ENCODE measurements at regions not wholly inside any gene's neighbourhood (a gene's known extent, or its start where the extent isn't known, plus 50 kb on each side); places are given as distances from the start of the nearest gene placed in this dataset.

DNA sequence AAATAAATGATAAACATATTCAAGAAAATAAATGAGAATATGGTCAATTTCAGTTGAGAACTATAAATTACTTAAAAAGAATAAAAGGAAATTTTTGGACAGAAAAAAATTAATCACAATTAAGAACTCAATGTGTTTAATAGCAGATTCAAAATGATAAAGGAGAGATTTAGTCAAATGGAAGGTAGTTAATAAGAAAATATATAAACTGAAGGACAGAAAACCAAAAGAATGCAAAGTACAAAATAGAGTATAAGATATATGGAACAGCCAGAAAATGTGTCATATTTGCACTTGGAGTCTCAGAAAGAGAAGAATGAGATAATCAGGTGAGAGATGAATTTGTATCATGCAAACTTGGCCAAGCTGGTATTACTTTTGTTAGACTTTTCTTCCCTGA, 201.8 kb upstream of the ARID1B start:
- TF ChIP-seq, protein P1, sequence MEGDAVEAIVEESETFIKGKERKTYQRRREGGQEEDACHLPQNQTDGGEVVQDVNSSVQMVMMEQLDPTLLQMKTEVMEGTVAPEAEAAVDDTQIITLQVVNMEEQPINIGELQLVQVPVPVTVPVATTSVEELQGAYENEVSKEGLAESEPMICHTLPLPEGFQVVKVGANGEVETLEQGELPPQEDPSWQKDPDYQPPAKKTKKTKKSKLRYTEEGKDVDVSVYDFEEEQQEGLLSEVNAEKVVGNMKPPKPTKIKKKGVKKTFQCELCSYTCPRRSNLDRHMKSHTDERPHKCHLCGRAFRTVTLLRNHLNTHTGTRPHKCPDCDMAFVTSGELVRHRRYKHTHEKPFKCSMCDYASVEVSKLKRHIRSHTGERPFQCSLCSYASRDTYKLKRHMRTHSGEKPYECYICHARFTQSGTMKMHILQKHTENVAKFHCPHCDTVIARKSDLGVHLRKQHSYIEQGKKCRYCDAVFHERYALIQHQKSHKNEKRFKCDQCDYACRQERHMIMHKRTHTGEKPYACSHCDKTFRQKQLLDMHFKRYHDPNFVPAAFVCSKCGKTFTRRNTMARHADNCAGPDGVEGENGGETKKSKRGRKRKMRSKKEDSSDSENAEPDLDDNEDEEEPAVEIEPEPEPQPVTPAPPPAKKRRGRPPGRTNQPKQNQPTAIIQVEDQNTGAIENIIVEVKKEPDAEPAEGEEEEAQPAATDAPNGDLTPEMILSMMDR (IDR thresholded peaks at IDR 0.05), result no peak
- no peak for TF ChIP-seq POLR2A (IDR thresholded peaks at IDR 0.05)
- Histone ChIP-seq H3K27me3 (no peaks in the 10 kb centered on the region), H3K4me3 (no peak overlapping the region), H3K4me1 (replicated peaks in 1 of 2) (no peaks in the 10 kb centered on the region), H3K9me3 (replicated peaks in 1 of 3) (no peaks in the 10 kb centered on the region), H3K36me3 (replicated peaks in 1 of 2) (no peaks in the 10 kb centered on the region), H3K27ac (no peak overlapping the region)
- DNase-seq, result no peak
- intact Hi-C loops (cut with DNase I), result no loop called here

DNA sequence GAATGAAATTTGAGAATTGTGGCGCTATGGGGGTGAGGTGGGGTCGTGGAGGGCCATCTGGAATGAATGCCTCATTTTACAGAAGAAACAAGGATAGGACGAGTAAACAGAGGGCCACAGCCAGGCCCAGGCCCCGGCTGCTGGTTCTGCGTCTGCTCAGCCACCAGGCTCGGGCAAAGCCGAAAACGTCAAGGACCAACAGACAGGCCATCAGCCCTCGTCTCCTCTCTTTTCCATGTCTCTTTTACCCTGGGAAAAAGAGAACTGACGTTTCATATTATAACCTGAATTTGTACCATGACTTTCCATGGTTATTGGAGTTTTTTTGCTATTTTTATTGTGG, 212.4 kb upstream of the ARID1B start:
- WGBS, 4 donors, result 67 to 73% (median 71%) methylated on average over 10 of the region's 10 CpGs
- Histone ChIP-seq H3K4me3 (no peak overlapping the region), H3K27me3 (no peaks in the 10 kb centered on the region), H3K36me3 (replicated peaks in 1 of 2) (no peaks in the 10 kb centered on the region), H3K27ac (no peak overlapping the region), H3K9me3 (replicated peaks in 1 of 3) (no peaks in the 10 kb centered on the region), H3K4me1 (replicated peaks in 1 of 2) (no peaks in the 10 kb centered on the region)
- no peak for TF ChIP-seq POLR2A (IDR thresholded peaks at IDR 0.05)
- TF ChIP-seq, protein P1 (IDR thresholded peaks at IDR 0.05), result no peak
- intact Hi-C loops (cut with DNase I), result loop anchor here (2.0 to 10.0 kb wide), 4 partner anchors 120 to 618 kb away; partner anchors contain the start of gene ARID1B (in 2 of the 2)
- DNase-seq, result no peak

DNA sequence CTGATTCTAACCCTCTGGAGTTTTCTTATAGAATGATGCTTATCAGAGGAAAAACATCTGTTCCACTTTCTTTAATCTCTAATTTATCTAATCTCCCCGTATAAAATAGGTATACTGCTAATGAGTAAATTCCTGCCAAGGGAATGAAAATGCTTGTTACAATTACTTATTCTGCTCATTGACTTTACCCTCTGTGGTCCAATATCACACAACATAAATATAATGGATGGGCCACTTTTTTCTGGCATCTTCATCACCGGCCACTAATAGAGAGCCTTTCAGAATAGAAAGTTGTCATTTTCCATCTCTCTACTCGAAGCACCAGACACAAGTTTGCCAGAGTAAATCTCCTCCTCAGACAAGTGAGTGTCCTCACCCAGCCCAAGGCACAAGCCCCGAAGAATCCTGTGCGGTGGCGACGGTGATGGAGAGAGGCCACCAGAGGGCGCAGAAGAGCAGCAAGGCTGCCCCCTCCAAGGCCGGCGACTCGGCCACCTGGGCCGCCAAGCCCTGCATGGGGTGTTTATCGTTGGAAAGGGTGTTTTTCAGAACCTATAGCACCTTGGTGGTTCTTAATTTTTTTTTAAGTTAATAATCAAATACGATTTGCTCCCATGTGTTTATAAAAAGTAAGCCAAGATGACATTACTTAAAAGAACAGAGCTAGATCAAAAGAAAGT, 212.9 kb upstream of the ARID1B start:
- 1 to 8% (median 5%) methylated on average over 11 to 14 of the region's 14 CpGs for WGBS, 4 donors
- H3K4me1 ChIP-seq (replicated peaks in 1 of 2), result no peaks in the 10 kb centered on the region
- TF ChIP-seq, protein P1 (IDR thresholded peaks at IDR 0.05), result peak; percentile 87 to 96 (median 90)
- no peak for TF ChIP-seq POLR2A (IDR thresholded peaks at IDR 0.05)
- no peak overlapping the region for H3K27ac ChIP-seq
- intact Hi-C loops (cut with DNase I), result loop anchor here (2.0 to 10.0 kb wide), 3 partner anchors 121 to 213 kb away; partner anchors contain the start of gene ARID1B (in 2 of the 2)
- H3K27me3 ChIP-seq, result no peaks in the 10 kb centered on the region
- H3K9me3 ChIP-seq (replicated peaks in 1 of 3), result no peaks in the 10 kb centered on the region
- H3K4me3 ChIP-seq, result no peak overlapping the region
- peak; percentile 56 to 92 (median 82) for DNase-seq
- no peaks in the 10 kb centered on the region for H3K36me3 ChIP-seq (replicated peaks in 1 of 2)

DNA sequence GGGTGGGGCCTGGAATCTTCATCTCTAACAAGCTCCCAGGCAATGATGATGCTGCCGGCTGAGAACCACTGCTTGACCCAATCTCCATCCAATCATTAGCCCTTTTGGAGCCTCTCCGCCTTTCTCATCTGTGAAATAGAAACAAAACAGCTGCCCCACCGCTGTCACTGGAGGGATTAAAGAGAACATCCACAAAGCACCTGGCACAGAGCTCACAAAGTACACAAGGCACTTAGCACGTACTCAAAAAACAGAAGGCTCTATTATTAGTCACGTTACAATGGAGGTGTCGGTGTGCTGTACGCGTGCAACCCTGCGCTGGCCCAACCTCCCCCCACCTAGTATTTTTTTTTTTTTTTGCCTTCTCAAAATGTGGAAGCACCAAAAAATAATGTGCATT, 213.5 kb upstream of the ARID1B start:
- WGBS, 4 donors, result 72 to 81% (median 77%) methylated on average over 9 of the region's 9 CpGs
- H3K27ac ChIP-seq, result no peak overlapping the region
- TF ChIP-seq, protein P1 (IDR thresholded peaks at IDR 0.05), result no peak
- no peak for TF ChIP-seq POLR2A (IDR thresholded peaks at IDR 0.05)

More for the DNA sequence above, 213.5 kb upstream of the ARID1B start:
- DNase-seq, result peak in 1 of 7 donors; percentile 61
- Histone ChIP-seq H3K27me3 (no peaks in the 10 kb centered on the region), H3K4me1 (replicated peaks in 1 of 2) (no peaks in the 10 kb centered on the region), H3K4me3 (no peak overlapping the region), H3K9me3 (replicated peaks in 1 of 3) (no peaks in the 10 kb centered on the region), H3K36me3 (replicated peaks in 1 of 2) (no peaks in the 10 kb centered on the region)
- intact Hi-C loops (cut with DNase I), result loop anchor here (2.0 to 10.0 kb wide), 3 partner anchors 121 to 214 kb away; partner anchors contain the start of gene ARID1B (in 2 of the 2)
